K562 (cell line): ENCODE measurements at regions not wholly inside any gene's neighbourhood (a gene's known extent, or its start where the extent isn't known, plus 50 kb on each side); places are given as distances from the start of the nearest gene placed in this dataset.

Experiments used
- ATAC-seq: fragments of 200-7000 bp; cut with Tn5 transposase; 3 replicates; pipeline ENCODE4 v1.9.1; 2020; ENCODE audit warnings: moderate library complexity
- BruUV-seq: library from RNA; stranded (reverse); fragments of 400-500 nt; replicated peaks from 2 replicates; lab custom pipeline; 2021; lab: Mats Ljungman, UMichigan
- CTCF ChIA-PET: fragments of 300-600 bp; formaldehyde crosslinking; extraction: SDS; loops from one replicate; lab custom pipeline; 2021; ENCODE audit warnings: low intra/inter-chr PET ratio; lab: Yijun Ruan, JAX
- POLR2A ChIA-PET: fragments of 300-600, 350-650 bp; sonication (Branson Sonifier 250); formaldehyde crosslinking; extraction: SDS; loops from one replicate; lab custom pipeline; 2021; ENCODE audit warnings: antibody characterized with exemption, inconsistent platforms; lab: Yijun Ruan, JAX
- DNase-seq, 4 experiments: peaks; one replicate each; pipeline versions ENCODE4 v3.0.0 to v3.0.0-alpha.2; 2011 to 2018; ENCODE audit warnings: low spot score in 3 of 4, mixed read lengths in 3 of 4; ENCODE audit errors: extremely low read depth in 1 of 4
- FAIRE-seq: peaks from 2 replicates; lab custom pipeline; 2011; peaks lifted over from hg19 to GRCh38; lab: Jason Lieb, UNC
- H2AFZ ChIP-seq: 2 replicates; pipeline ENCODE4 v1.6.0; 2011; ENCODE audit warnings: low read depth, low read length, control low read depth, inconsistent platforms
- H3K27ac ChIP-seq: fragments of 200-600 bp; 3 replicates; pipeline ENCODE4 v1.8.0; 2011; ENCODE audit warnings: low read depth, mild to moderate bottlenecking, control low read depth, inconsistent platforms, low read length, moderate library complexity, mixed read lengths; ENCODE audit errors: extremely low read depth
- H3K27me3 ChIP-seq, 2 experiments: fragments of 300-600 bp in 1 of 2; 2 replicates in 1 of 2; 3 replicates in 1 of 2; pipeline versions ENCODE4 v1.6.0 to v1.8.0; 2011; ENCODE audit warnings: inconsistent platforms in 2 of 2, low read length in 2 of 2, mild to moderate bottlenecking in 1 of 2, mixed read lengths in 1 of 2, moderate library complexity in 1 of 2; ENCODE audit not compliant: control insufficient read depth in 2 of 2, insufficient read depth in 2 of 2
- H3K36me3 ChIP-seq: fragments of 300-600 bp; 3 replicates; pipeline ENCODE4 v1.8.0; 2011; ENCODE audit warnings: mild to moderate bottlenecking, low read length, inconsistent platforms; ENCODE audit not compliant: control insufficient read depth, insufficient read depth
- H3K4me1 ChIP-seq, 2 experiments: fragments of 200-600 bp in 1 of 2; replicated peaks in 1 of 2; 2 replicates in 1 of 2; 3 replicates in 1 of 2; pipeline versions ENCODE4 v1.5.1 to v1.8.0; 2011; ENCODE audit warnings: inconsistent platforms in 2 of 2, low read length in 2 of 2, mild to moderate bottlenecking in 1 of 2, mixed read lengths in 1 of 2, moderate library complexity in 1 of 2; ENCODE audit not compliant: control insufficient read depth in 2 of 2, insufficient read depth in 2 of 2
- H3K4me2 ChIP-seq: 2 replicates; pipeline ENCODE4 v1.6.1; 2011; ENCODE audit warnings: low read length, control low read depth, inconsistent platforms, mixed read lengths; ENCODE audit not compliant: insufficient read depth
- H3K4me3 ChIP-seq: fragments of 200-600 bp; sonication (generic), shearing (Covaris generic); 2 replicates; pipeline ENCODE4 v1.5.1; 2016; ENCODE audit warnings: control low read depth, inconsistent platforms
- H3K79me2 ChIP-seq: fragments of 200-600 bp; 3 replicates; pipeline ENCODE4 v1.8.0; 2011; ENCODE audit warnings: low read length, inconsistent platforms; ENCODE audit not compliant: control insufficient read depth, insufficient read depth
- H3K9ac ChIP-seq, 2 experiments: 2 replicates each; pipeline versions ENCODE4 v1.6.0 to v1.6.1; 2011; ENCODE audit warnings: low read depth in 2 of 2, low read length in 2 of 2, control low read depth in 1 of 2, inconsistent platforms in 1 of 2, mild to moderate bottlenecking in 1 of 2, mixed read lengths in 1 of 2; ENCODE audit not compliant: insufficient read depth in 1 of 2
- H3K9me1 ChIP-seq: one replicate; pipeline ENCODE4 v1.6.0; 2011; ENCODE audit warnings: inconsistent platforms, mild to moderate bottlenecking, low read length, moderate library complexity; ENCODE audit not compliant: control insufficient read depth, insufficient read depth
- H3K9me3 ChIP-seq: replicated peaks from 2 replicates; pipeline ENCODE4 v1.5.1; 2011; ENCODE audit warnings: low read depth, low read length, inconsistent platforms; ENCODE audit not compliant: control insufficient read depth, insufficient read depth
- H4K20me1 ChIP-seq: replicated peaks from 2 replicates; pipeline ENCODE4 v1.6.1; 2011; ENCODE audit warnings: low read length, inconsistent platforms, mixed read lengths; ENCODE audit not compliant: control insufficient read depth, insufficient read depth
- C11orf30 ChIP-seq: fragments of 450-650 bp; IDR thresholded peaks from 2 replicates; pipeline ENCODE4 v1.6.1; 2016; ENCODE audit warnings: low read depth, mild to moderate bottlenecking
- ESRRA ChIP-seq: fragments of 450-650 bp; IDR thresholded peaks from 2 replicates; pipeline ENCODE4 v1.6.1; 2014; ENCODE audit warnings: low read depth, mild to moderate bottlenecking, moderate library complexity, borderline replicate concordance
- MAFG ChIP-seq: fragments of 450-650 bp; conservative IDR thresholded peaks from 2 replicates; pipeline ENCODE4 v1.6.1; 2016; ENCODE audit warnings: missing genetic modification characterization, missing compliant biosample characterization
- MCM5 ChIP-seq: fragments of 450-650 bp; IDR thresholded peaks from 2 replicates; pipeline ENCODE4 v1.6.1; 2016; ENCODE audit warnings: low read depth
- NBN ChIP-seq: fragments of 450-650 bp; IDR thresholded peaks from 2 replicates; pipeline ENCODE4 v1.6.1; 2016; ENCODE audit warnings: low read depth, mild to moderate bottlenecking
- SIRT6 ChIP-seq: IDR thresholded peaks from one replicate; pipeline ENCODE4 v1.6.1; 2012; ENCODE audit warnings: low read depth, mild to moderate bottlenecking, control low read depth, inconsistent platforms, low read length, moderate library complexity
- TFAM ChIP-seq: fragments of 250-450 bp; sonication (Bioruptor Pico); conservative IDR thresholded peaks from 2 replicates; pipeline ENCODE4 v1.5.0; 2021; ENCODE audit warnings: mild to moderate bottlenecking, moderate library complexity
- ZNF316 ChIP-seq: fragments of 450-650 bp; IDR thresholded peaks from 2 replicates; pipeline ENCODE4 v1.6.1; 2016
- ZNF780A ChIP-seq: fragments of 250-450 bp; sonication (Bioruptor Pico); IDR thresholded peaks from 2 replicates; pipeline ENCODE4 v1.5.0; 2021; ENCODE audit warnings: mild to moderate bottlenecking
- WGBS: fragments of 100-300 bp; shearing (Covaris generic); methylation state at CpG from one replicate; pipeline ENCODE4 v1.1.6; 2016; ENCODE audit warnings: low coverage, mixed read lengths; ENCODE audit not compliant: insufficient coverage; ENCODE audit errors: missing lambda C conversion rate; 5-methylcytosine and 5-hydroxymethylcytosine counted together
- in situ Hi-C: fragments of 300-500 bp; cut with MboI; formaldehyde crosslinking; loops from 4 replicates; pipeline ENCODE4 v1.15.0; 2018; ENCODE audit warnings: inconsistent platforms, mixed read lengths
- intact Hi-C: fragments of 100-400 bp; cut with micrococcal nuclease; formaldehyde crosslinking; loops from 2 replicates; pipeline ENCODE4 v1.14.2; 2022

- ATAC-seq, result no peak
- DNase-seq, result no peak
- Histone ChIP-seq H3K4me1 (no peaks in the 10 kb centered on the region), H3K9me3 (no peaks in the 10 kb centered on the region), H3K27me3 (no peaks in the 10 kb centered on the region), H3K79me2 (no peaks in the 10 kb centered on the region), H4K20me1 (no peaks in the 10 kb centered on the region), H3K4me3 (no peak overlapping the region), H3K9me1 (no peaks in the 10 kb centered on the region), H3K27ac (no peak overlapping the region), H3K9ac (no peak overlapping the region), H2AFZ (no peak overlapping the region), H3K36me3 (no peaks in the 10 kb centered on the region), H3K4me2 (no peak overlapping the region)
- no peak for FAIRE-seq
- TF ChIP-seq MCM5 (no peak), ZNF316 (peak; percentile 61), MAFG (tag) (0 out of 2 replicates have a peak, but pooled peaks have one; percentile 10), C11orf30 (peak; percentile 33; the same call in 1 of the 2 replicates), TFAM (CRISPR knock-in tag) (no peak)
- ChIA-PET POLR2A (no interaction called here), CTCF (no interaction called here)
- intact Hi-C loops (no loop called here), in situ Hi-C loops (no loop called here)
- BruUV-seq, result no TSS peak
Observed at GRCh38 chr7:109527833-109528232, 958.2 kb downstream of the DNAJB9 start.

GRCh38 chr7:109529712-109530111 is 960.0 kb downstream of the DNAJB9 start:
- Histone ChIP-seq H3K4me1 (no peaks in the 10 kb centered on the region), H3K4me2 (no peak overlapping the region), H3K36me3 (no peaks in the 10 kb centered on the region), H3K4me3 (no peak overlapping the region), H2AFZ (no peak overlapping the region), H3K27ac (no peak overlapping the region), H3K79me2 (no peaks in the 10 kb centered on the region), H3K9me1 (no peaks in the 10 kb centered on the region), H3K9ac (no peak overlapping the region), H3K27me3 (no peaks in the 10 kb centered on the region), H3K9me3 (no peaks in the 10 kb centered on the region), H4K20me1 (no peaks in the 10 kb centered on the region)
- no peak for FAIRE-seq
- WGBS, result 0% methylated on average over 4 of the region's 4 CpGs
- BruUV-seq, result no TSS peak
- in situ Hi-C loops, result no loop called here
- no peak for DNase-seq
- intact Hi-C loops, result no loop called here
- CTCF ChIA-PET, result no interaction called here
- POLR2A ChIA-PET, result no interaction called here
- no peak for ATAC-seq
- no peak for TF ChIP-seq NBN
- TF ChIP-seq SIRT6, result no peak
- TF ChIP-seq ESRRA, result no peak
- no peak for TF ChIP-seq ZNF780A (CRISPR knock-in tag)
